K562 (cell line): ENCODE measurements at regions not wholly inside any gene's neighbourhood (a gene's known extent, or its start where the extent isn't known, plus 50 kb on each side); places are given as distances from the start of the nearest gene placed in this dataset.

Source experiments
- CTCF ChIP-seq, 3 experiments: IDR thresholded peaks in 2 of 3; conservative IDR thresholded peaks in 1 of 3; 2 replicates each; pipeline ENCODE4 v1.5.1; 2011 to 2012; ENCODE audit warnings: low read length in 3 of 3, mild to moderate bottlenecking in 3 of 3, control low read depth in 2 of 3, improper control_type of control experiment in 1 of 3, inconsistent platforms in 1 of 3, low read depth in 1 of 3, mixed read lengths in 1 of 3, moderate library complexity in 1 of 3; ENCODE audit not compliant: insufficient read depth in 2 of 3
- HEY1 ChIP-seq: fragments of 250-450 bp; sonication (Bioruptor Pico); IDR thresholded peaks from 2 replicates; pipeline ENCODE4 v1.5.0; 2020; ENCODE audit warnings: mild to moderate bottlenecking, moderate library complexity, borderline replicate concordance
- NRF1 ChIP-seq, 2 experiments: fragments of 450-650 bp; IDR thresholded peaks in 1 of 2; conservative IDR thresholded peaks in 1 of 2; 2 replicates each; pipeline ENCODE4 v1.6.1; 2014; ENCODE audit warnings: mild to moderate bottlenecking in 2 of 2

GRCh38 chr11:116132273-116132978 lies 628.2 kb upstream of the CADM1 start:
- TF ChIP-seq NRF1 (conservative IDR thresholded peaks at IDR 0.05 in 1 of 2, IDR thresholded peaks at IDR 0.05 in 1 of 2) (no peak), HEY1 (CRISPR knock-in tag) (no peak), CTCF (IDR thresholded peaks at IDR 0.05 in 2 of 3, conservative IDR thresholded peaks at IDR 0.05 in 1 of 3; ENCODE audit: insufficient read depth in 2 of 3, low read depth in 1 of 3, low read length in 3 of 3) (no peak)
